Islet of Langerhans (tissue), 1 donor: ENCODE measurements at regions not wholly inside any gene's neighbourhood (a gene's known extent, or its start where the extent isn't known, plus 50 kb on each side); places are given as distances from the start of the nearest gene placed in this dataset.

Experiments used
- FAIRE-seq: peaks from one replicate; lab custom pipeline; 2011; peaks lifted over from hg19 to GRCh38; lab: Jason Lieb, UNC

DNA sequence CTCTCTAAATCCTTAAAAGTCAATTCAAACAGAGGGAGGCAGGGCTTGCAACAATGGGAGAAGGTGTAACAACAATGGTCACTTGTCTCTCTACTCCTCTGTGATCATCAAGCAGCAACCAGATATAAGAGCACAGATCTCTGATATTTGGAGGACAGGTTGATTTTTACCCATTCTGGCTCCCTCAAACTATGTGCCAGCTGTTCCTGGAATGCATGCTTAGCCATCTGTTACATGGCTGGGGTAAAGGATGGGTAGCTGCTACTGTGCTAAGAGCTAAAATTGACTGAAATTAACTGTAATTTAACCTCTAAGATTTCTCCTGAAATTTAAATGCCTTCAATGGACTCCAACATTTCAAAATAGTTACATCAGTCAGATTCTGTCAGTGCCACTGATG lies 1459.9 kb downstream of the PCDH7 start:
- no peak for FAIRE-seq

DNA sequence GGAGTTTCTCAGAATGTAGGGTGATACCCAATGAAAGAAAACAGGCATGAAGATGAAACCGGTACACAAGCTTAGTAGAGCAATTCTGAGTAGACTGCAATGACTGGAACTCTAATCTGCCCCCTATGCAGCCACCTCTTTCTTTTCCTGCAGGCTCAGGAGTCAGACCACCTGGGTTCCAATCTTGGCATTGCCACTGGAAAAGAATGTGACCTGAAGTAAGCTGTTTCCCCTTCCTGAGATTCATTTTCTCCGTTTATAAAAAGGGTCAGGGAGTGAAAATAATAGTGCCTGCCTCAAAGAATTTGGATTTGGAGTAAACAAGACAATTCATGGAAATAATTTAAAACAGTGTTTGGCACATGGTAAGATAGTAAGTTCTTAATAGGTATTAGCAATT lies 1464.0 kb downstream of the PCDH7 start:
- no peak for FAIRE-seq

DNA sequence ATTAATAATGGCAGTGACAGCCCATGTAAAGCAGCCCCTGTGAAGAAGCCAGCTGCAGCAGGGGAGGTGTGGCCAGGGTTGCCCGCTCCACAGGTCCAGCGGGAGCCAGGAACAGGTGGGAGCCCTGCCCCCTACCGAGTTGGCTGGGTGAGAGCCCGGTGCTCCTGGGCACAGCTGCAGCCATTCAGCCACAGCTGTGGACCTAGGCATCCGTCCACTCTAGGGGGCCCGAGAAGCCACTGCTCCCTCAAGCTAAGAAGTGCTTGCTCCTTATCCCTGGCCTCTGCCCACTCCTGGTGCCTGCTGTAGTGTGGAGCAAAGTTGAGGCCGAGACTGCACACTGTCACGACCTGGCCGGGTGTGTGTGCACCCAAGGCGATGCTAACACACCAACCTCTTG lies 1469.0 kb downstream of the PCDH7 start:
- FAIRE-seq = no peak

DNA sequence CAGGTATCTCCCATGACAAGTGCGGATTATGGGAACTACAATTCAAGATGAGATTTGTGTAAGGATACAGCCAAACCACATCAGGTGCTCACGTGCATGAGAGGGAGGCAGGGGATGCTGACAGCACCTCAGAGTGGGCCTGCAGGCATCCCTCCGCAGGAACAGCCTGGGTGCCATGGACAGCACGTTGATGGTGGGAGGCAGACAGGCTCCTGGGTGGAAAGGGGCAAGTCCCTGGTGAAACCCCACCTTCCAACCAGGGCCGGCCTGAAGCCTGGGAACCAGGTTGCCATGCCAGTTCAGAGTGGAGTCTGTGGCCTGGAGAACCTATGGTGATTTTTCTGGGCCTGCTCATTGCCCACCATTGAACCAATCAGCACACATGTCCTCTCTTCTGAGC lies 1469.6 kb downstream of the PCDH7 start:
- FAIRE-seq = no peak

DNA sequence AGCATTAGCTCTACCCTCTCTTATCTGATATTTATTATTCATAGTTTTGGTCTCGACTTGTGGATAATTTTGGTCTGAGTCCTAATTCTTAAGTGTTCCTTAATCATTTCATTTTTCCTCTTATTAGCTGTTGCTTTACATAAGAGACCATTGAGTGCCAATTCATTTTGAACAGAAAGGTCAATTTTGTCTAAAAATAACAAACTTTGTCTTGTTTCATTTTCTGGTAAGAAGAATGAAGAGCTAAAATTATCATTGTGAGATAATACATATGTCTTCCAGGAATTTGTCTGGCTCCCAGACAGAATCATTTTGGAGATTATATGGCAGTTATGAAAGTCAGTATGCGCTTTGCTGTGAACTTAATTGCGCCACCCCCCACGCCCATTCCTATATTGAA lies 1471.8 kb downstream of the PCDH7 start:
- no peak for FAIRE-seq

DNA sequence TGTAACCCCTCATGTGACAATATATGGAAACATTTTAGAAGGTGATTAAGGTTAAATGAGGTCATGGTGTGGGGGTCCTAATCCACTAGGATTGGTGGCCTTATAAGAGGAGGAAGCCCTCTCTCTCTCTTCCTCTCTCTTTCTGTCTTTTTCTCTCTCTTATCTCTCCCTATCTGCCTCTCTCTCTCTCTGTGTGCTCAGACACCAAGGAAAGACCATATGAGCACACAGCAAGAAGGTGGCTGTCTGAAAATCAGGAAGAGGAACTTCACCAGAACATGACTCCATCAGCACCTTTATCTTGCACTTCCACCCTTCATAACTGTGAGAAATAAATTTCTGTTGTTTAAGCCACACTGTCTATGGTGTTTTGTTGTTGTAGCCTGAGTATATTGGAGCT lies 1472.2 kb downstream of the PCDH7 start:
- no peak for FAIRE-seq

DNA sequence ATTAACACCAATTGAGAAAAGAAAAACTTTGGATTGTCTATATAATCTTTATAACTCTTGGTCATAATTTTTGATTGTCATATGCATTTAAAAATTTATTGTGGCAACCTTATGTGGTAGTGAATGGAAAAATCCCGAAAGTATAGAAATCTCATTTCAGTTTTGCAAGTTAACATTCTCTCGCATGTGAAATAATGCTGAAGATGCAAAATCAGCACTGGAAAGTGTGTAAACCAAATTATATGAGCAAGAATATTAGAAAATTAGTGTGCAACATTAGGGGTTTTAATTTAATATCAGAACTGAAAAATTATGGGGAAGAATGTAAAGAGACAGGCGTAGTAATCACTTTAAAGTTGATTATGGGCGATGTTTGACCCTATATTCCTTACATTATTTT lies 1472.8 kb downstream of the PCDH7 start:
- FAIRE-seq = no peak

DNA sequence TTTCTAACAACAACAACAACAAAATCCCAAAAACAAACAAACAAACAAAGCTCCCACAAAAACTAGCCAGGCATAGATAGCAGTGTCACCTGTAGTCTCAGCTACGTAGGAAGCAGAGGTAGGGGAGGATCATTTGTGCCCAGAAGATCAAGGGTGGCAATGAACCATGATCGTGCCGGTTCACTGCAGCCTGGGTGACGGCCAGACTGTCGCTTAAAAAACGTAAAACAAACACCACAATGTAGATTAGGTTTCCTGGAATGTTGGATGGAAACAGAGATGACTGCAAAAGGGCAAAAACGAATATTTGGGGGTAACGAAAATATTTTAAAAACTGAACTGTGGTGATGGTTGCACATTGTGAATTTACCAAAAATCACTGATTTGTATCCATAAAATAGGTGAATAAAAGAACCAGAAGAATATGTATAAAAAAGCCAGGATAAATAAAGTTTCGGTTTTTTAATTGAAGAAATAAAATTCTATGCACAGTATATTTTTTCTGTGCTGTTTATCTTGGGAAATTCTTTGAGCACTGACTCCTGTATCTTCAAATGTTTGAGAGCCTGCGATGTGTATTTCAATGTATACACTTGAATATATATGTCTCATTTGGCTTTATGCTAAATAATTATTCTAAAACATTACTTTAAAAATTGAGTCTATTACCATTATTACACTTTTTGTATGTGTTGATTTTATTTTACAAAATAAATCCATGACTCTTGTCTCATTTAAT lies 1477.0 kb downstream of the PCDH7 start:
- FAIRE-seq = no peak

DNA sequence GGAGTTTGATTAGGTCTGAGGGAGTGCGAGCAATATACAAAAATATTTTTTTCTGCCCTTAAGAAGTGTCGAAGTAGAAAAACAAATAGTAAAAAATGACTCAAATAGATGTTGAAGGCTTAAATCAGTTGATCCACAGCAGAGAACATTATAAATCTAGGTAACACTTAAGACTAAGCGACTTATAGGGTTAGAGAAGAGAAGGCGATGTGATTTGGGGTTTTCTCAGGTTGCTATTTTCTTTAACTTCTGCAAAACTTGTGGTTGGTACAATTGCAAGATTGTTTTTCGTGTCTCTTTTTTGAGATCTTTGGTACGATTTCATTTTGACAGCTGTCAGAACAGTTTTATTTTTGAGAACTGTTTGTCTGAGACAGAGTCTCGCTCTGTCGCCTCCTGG lies 1479.5 kb downstream of the PCDH7 start:
- no peak for FAIRE-seq

DNA sequence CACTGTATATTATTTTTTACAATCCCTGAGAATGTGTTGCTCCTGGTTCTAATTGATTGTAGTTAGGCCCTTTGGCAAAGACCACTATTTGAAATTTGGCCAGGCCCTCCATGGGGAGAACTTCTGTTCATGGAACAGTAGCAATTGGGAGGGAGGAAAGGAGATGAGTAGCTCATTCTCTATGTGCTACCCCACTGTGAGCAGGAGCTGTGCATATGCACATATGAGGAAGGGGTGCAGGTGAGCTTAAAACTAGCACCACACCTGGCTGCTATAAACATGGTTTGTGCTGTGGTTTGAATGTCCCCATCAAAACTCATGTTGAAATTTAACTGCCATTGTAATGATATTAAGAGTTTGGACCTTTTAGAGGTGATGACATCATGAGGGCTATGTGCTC lies 1483.2 kb downstream of the PCDH7 start:
- FAIRE-seq = no peak

DNA sequence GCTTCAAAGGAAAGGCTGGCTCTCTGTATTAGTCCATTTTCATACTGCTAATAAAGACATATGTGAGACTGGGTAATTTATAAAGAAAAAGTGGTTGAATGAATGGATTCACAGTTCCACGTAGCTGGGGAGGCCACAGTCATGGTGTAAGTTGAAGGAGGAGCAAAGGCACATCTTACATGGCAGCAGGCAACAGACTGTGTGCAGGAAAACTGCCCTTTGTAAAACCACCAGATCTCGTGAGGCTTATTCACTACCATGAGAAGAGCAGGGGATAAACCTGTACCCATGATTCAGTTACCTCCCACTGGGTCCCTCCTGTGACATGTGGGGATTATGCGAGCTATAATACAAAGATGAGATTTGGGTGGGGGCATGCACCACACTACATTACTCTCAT lies 1486.6 kb downstream of the PCDH7 start:
- no peak for FAIRE-seq

DNA sequence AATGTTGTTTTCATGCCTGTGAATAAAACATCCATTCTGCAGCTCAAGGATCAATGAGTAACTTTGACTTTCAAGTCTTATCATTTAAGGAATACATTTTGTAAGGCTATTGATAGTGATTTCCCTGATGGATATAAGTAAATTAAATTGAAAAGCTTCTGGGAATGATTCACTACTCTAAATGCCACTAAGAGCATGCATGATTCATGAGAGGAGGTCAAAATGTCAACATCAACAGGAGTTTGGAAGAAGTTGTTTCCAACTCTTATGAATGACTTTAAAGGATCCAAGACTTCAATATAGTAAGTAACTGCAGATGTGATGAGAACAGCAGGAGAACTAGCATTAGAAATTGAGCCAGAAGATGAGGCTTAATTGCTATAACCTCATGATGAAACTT lies 1487.3 kb downstream of the PCDH7 start:
- FAIRE-seq = no peak

DNA sequence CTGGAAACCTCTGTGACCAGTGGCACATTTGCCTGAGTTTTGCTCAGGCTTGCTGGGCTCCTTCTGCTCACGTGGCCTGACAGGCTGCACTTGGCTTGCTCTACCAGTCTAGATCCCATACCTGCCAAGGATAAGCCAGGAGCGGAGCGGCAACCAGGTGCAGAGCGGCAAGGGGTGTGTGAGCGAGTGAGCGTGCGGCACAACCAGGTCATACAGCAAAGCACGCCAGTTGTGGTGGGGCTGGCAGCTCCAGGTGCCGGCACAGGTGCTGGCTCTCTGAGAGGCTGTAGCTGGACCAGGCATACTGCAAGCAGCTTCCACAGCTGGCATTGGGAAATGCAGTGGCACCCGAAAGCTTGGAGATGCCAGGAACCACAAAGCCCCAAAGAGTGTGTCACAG lies 1495.1 kb downstream of the PCDH7 start:
- FAIRE-seq = no peak

DNA sequence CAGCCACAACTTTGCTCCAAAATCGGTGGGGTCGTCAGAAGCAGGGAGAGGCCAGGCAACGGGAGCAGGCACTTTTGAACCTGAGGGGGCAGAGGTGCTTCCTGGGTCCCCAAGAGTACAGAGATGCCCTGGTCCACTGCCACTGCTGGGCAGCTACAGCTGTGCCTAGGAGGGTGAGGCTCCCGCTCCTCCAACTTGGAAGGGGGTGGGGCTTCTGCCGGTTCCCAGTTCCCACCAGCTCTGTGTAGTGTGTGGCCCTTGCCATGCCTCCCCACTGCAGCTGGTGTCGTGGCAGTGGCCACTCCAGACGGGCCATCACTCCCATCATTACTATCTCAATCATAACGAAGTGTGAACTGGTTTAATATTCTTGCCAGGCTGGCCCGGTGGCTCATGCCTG lies 1496.3 kb downstream of the PCDH7 start:
- no peak for FAIRE-seq

DNA sequence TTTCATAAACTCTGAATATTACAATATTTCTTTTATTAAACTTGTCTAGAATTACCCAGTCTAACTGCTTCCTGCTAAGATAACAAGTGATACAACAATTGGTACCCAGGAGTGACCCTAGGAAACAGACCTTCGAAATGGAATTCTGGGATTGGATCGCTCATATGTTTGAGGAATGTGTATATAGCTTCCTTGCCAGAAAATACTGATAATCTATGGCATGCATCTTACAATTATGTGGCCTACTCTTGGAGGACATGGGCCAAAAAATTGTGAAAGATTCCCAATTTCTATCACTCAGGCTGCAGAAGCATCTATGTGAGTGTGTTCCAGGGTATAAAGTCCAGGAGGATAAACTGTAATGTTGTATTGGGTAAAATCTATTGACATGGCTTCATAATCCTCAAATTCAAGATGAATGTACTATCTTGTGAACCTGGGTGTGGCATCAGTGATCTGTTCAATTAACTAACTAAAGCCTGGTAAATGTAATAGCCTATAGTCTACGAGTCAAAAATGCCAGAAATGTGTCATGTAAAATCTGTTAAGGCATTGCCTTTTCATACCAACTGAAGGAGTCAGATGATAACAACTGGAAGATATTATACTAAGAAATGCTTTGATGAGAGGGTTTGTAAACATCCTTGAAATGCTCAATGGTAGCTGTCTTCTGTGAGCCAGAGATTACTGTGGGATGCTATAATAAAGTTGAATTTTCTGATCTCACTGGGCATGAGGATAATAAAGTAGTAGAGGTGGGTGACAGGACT lies 1499.3 kb downstream of the PCDH7 start:
- no peak for FAIRE-seq

DNA sequence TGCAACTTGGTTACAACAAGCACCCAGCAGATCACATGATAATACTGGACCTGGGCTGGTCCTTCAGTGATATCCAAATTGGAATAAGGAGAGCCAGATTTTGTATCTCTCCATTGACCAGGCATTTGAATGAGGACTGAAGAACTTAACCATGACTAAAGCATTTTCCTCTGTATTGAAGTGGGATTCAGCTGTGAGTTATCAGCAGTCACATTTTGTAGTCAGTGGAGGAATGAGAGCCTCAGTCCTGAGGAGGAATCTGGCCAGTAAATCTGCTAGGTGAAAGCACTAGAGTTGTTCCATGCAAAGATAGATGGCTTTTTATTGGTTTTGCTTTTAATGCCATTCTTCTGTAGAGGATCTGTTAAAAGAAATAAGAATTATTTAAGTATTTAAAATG lies 1506.0 kb downstream of the PCDH7 start:
- no peak for FAIRE-seq

DNA sequence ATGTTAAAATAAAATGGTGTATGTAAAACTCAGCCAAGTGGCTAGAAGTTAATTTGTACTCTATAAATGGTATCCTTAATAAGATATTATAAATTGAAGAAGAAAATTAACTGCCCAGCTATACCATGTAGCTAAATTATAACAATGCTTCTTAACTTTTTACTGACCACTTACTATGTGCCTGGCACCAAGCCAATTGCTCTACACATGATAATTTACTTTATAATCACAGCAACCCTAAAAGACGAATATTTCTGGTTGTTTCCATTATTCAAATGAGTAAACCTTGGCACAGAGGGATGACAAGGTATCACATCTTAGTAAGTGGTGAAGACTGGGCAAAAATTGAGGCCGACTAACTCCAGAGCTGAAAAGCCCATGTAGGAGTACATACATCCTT lies 1506.6 kb downstream of the PCDH7 start:
- FAIRE-seq = no peak

DNA sequence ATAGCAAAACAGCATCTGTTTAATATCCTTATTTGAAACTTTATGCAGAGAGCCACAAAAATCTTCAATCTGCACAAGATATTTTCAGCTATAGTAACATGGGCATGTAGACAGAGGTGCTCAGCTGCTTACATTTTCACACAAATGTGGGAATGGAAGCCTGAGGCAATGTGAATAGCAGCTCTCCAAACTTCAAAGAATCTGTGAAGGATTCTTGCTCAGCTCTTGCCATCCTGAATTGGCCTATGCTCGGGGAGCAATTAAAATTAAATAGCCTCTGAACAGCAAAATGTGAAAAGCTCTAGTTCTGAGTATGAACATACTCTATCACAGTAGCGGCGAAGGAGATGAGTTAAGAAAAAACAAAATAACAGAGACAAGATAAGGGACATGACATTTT lies 1523.8 kb downstream of the PCDH7 start:
- no peak for FAIRE-seq

DNA sequence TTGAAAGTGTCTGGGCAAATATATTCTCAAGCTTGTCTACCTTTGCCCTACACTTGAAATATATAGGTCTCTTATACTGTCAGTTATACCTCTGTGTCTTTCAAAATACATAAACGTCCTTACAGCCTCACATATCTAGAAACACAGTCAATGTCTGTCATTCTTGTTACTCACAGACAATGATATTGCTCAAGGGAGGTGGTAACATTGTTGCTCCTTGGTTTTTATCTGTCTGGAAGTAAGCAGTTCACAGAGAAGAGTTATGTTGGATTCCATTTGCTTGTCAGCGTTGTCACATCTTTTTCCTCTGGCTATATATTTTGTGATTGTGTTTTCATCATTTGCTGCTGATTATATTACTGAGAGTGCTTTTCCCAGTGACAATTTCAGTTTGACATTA lies 1528.9 kb downstream of the PCDH7 start:
- FAIRE-seq = no peak

DNA sequence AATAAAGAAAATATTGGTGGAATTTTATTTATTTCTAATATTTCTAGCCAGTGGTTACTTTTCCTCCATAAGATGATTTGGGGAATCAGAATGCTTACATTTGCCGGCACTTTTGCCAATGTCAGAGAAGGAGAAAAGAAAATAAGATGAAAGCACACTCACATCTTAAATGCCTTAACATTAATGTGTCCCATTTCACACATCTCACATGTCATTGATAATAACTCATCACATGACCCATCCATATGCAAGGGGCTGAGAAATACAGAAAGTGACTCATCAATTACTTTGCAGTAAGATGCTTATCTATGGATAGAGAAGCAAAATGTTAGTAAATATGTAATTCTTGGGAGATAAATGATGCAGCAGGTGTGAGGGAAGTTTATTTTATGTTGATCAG lies 1531.0 kb downstream of the PCDH7 start:
- FAIRE-seq = no peak

DNA sequence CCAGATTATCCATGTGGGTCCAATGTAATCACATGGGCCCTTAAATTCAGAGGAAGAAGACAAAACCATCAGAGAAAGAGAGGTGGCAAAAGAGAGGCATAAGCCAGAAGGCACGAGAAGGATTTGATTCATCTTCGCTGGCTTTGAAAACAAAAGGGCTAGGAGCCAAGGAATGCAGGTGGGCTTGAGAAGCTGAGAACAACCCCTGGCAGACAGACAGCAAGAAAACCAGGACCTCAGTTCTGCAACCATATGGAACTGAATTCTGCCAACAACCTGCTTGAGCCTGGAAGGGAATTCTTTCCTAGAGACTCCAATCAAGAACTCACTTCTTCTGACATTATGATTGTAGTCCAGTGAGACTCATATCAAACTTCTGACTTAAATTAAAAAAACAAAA lies 1531.8 kb downstream of the PCDH7 start:
- no peak for FAIRE-seq

DNA sequence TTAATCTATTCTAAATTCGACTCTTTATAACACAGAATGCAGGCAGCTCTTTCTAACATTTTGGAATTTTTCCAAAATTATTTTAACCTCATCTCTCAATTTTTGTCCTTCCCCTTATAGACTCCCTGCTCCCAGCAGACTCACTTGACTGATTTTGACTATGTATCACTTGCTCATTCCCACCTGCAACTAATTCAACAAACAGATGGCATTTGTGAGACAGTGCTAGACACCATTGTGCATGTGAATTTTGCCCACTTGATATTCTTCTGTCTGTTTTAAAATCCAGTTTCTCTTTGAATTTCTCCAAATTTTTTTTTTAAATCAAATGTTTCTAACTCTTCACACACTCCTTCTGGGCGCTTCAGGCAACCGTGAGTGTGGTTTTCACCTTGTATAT lies 1534.0 kb downstream of the PCDH7 start:
- no peak for FAIRE-seq

DNA sequence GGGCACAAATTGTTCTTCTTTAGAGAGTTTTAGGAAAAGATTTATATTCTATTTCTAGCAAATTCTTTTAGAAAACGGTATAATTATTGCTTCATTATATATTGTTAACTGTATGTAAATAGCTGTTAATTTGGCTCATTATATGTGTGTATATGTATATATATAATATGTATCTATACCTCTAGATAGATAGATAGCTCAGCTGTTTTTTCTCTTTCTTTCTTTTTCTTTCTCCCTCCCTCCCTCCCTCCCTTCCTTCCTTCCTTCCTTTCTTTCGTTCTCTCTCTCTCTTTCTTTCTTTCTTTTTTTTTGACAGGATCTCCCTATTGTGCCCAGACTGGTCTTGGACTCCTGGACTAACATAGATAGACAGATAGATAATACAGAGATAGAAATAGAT lies 1538.8 kb downstream of the PCDH7 start:
- FAIRE-seq = no peak

DNA sequence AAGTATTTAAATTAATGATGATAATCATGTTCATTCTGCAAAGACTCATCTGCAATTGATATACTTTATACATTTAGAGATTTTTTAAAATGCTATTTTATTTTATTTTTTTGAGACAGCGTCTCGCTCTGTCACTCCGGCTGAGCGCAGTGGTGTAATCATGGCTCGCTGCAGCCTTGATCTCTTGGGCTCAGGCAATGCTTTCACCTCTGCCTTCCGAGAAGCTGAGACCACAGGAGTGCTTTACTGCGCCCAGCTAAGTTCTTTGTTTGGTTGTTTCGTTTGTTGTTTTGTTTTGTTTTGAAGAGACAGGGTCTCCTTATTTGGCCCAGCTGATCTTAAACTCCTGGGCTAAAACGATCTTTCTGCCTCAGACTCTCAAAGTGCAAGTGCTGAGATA lies 1541.0 kb downstream of the PCDH7 start:
- no peak for FAIRE-seq
